ENCODE measurements at regions not wholly inside any gene's neighbourhood (a gene's known extent, or its start where the extent isn't known, plus 50 kb on each side); places are given as distances from the start of the nearest gene placed in this dataset.

DNA sequence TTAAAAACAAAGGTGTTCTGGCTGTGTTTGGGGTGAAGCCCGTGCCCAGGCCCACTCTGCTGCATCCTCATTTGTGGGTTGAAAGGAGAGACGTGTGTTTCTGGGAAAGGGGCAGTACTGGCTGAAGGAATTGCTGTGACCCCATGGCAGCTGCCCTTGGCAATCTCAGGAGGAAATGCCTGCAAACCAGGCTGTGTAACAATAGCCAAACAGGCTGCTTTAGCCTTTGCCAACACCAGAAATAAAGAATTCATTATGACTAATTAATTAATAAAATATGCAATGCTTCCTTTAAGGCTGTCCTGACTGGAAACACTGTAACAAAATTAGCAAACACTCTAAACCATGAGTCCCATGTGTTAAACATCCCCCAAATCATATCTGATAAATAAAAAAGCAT lies 53.0 kb upstream of the KRR1 start:
- H3K4me1 ChIP-seq (ENCODE audit: insufficient read depth, poor library complexity, severe bottlenecking): no peaks in the 10 kb centered on the region
- H3K9me3 ChIP-seq (ENCODE audit: severe bottlenecking): peaks cover 9% of the 10 kb centered on the region
- ATAC-seq (ENCODE audit: low read depth) (no peak), DNase-seq (ENCODE audit: low spot score) (no peak)
- H3K4me3 ChIP-seq (ENCODE audit: severe bottlenecking): no peak overlapping the region
- TF ChIP-seq, protein P1, sequence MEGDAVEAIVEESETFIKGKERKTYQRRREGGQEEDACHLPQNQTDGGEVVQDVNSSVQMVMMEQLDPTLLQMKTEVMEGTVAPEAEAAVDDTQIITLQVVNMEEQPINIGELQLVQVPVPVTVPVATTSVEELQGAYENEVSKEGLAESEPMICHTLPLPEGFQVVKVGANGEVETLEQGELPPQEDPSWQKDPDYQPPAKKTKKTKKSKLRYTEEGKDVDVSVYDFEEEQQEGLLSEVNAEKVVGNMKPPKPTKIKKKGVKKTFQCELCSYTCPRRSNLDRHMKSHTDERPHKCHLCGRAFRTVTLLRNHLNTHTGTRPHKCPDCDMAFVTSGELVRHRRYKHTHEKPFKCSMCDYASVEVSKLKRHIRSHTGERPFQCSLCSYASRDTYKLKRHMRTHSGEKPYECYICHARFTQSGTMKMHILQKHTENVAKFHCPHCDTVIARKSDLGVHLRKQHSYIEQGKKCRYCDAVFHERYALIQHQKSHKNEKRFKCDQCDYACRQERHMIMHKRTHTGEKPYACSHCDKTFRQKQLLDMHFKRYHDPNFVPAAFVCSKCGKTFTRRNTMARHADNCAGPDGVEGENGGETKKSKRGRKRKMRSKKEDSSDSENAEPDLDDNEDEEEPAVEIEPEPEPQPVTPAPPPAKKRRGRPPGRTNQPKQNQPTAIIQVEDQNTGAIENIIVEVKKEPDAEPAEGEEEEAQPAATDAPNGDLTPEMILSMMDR (IDR thresholded peaks at IDR 0.05; ENCODE audit: poor library complexity, severe bottlenecking): no peak
- H3K27ac ChIP-seq (ENCODE audit: poor library complexity, severe bottlenecking): no peak overlapping the region
- no peaks in the 10 kb centered on the region for H3K27me3 ChIP-seq (ENCODE audit: insufficient read depth, poor library complexity, severe bottlenecking)
- H3K36me3 ChIP-seq (ENCODE audit: low read depth): no peaks in the 10 kb centered on the region

DNA sequence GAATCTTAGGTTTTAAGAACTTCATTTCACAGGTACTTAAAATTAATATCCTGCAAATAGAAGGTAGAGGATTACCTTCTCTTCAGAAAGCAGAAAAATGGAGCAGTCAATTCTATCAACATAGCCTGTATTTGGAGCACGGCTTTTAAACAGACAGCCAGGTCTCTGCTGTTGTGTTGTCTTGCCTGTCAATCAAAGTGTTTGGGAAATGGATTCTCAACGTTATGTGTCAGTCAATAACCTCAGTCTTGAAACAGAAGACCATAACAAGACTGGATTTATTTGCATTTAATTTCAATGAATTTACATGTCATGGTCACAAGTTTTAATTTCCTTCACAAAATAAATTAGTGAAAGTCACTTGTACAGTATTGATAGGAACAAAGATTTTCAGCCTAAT lies 51.9 kb upstream of the KRR1 start:
- Histone ChIP-seq H3K4me1 (ENCODE audit: insufficient read depth, poor library complexity, severe bottlenecking) (no peaks in the 10 kb centered on the region), H3K27me3 (ENCODE audit: insufficient read depth, poor library complexity, severe bottlenecking) (no peaks in the 10 kb centered on the region), H3K27ac (ENCODE audit: poor library complexity, severe bottlenecking) (no peak overlapping the region), H3K36me3 (ENCODE audit: low read depth) (no peaks in the 10 kb centered on the region), H3K9me3 (ENCODE audit: severe bottlenecking) (peaks cover 9% of the 10 kb centered on the region), H3K4me3 (ENCODE audit: severe bottlenecking) (no peak overlapping the region)
- ATAC-seq (ENCODE audit: low read depth): no peak
- TF ChIP-seq, protein P1 (IDR thresholded peaks at IDR 0.05; ENCODE audit: poor library complexity, severe bottlenecking): no peak
- DNase-seq (ENCODE audit: low spot score): no peak

DNA sequence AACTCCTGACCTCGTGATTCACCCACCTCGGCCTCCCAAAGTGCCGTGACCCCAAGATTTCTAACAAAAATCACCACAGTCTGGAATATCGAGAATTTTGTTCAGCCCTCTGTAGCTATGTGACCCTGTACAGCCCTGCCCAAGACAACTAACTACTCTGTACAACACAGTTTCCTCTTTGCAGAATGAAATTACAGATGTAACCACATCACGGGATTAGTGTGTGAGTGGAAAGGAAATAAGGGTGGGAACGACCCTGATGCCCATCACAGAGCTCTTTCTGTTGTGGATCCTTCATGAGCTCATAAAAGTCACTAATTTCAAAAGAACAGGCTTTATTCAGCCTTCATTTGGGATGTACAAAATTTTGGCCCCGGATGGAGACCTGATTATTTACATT lies 50.5 kb upstream of the KRR1 start:
- DNase-seq (ENCODE audit: low spot score): no peak

More for the DNA sequence above, 50.5 kb upstream of the KRR1 start:
- Histone ChIP-seq H3K9me3 (ENCODE audit: severe bottlenecking) (peaks cover 9% of the 10 kb centered on the region), H3K27me3 (ENCODE audit: insufficient read depth, poor library complexity, severe bottlenecking) (no peaks in the 10 kb centered on the region), H3K4me3 (ENCODE audit: severe bottlenecking) (no peak overlapping the region), H3K4me1 (ENCODE audit: insufficient read depth, poor library complexity, severe bottlenecking) (no peaks in the 10 kb centered on the region), H3K36me3 (ENCODE audit: low read depth) (no peaks in the 10 kb centered on the region), H3K27ac (ENCODE audit: poor library complexity, severe bottlenecking) (no peak overlapping the region)
- TF ChIP-seq, protein P1 (IDR thresholded peaks at IDR 0.05; ENCODE audit: poor library complexity, severe bottlenecking): no peak
- ATAC-seq (ENCODE audit: low read depth): no peak
